B cell (primary cell): ENCODE measurements at regions not wholly inside any gene's neighbourhood (a gene's known extent, or its start where the extent isn't known, plus 50 kb on each side); places are given as distances from the start of the nearest gene placed in this dataset.

Experiments used
- ATAC-seq: fragments of 200-7000 bp; cut with Tn5 transposase; one replicate; pipeline ENCODE4 v1.10.0; 2021; ENCODE audit warnings: low read depth, mild to moderate bottlenecking, moderate number of reproducible peaks, moderate library complexity
- CTCF ChIA-PET: fragments of 350-600 bp; sonication (Branson Sonifier 250); formaldehyde crosslinking; loops from one replicate; lab custom pipeline; 2021; ENCODE audit warnings: antibody characterized with exemption, inconsistent platforms; lab: Charles Lee
- POLR2A ChIA-PET: fragments of 350-600 bp; sonication (Branson Sonifier 250); formaldehyde crosslinking; loops from one replicate; lab custom pipeline; 2021; ENCODE audit warnings: antibody characterized with exemption; lab: Charles Lee
- DNase-seq: peaks from one replicate; pipeline ENCODE4 v3.0.0; 2013
- H2AFZ ChIP-seq: 2 replicates; pipeline ENCODE4 v1.6.1; 2012; ENCODE audit warnings: mild to moderate bottlenecking, low read depth, low read length; ENCODE audit not compliant: insufficient read depth, poor library complexity, severe bottlenecking
- H3K27ac ChIP-seq, 2 donors: 1 replicate in 1 of 2; 2 replicates in 1 of 2; pipeline ENCODE4 v1.5.1; 2012 to 2013; ENCODE audit warnings: low read length in 2 of 2, mild to moderate bottlenecking in 2 of 2, moderate library complexity in 1 of 2
- H3K27me3 ChIP-seq, 4 experiments: fragments of 200-600 bp in 1 of 4; sonication (generic) in 1 of 4; replicated peaks in 1 of 4; 1 replicate in 2 of 4; 2 replicates in 2 of 4; pipeline versions ENCODE4 v1.6.1 to v1.7.0; 2013 to 2016; ENCODE audit warnings: low read length in 3 of 4, mild to moderate bottlenecking in 2 of 4, mixed read lengths in 1 of 4, moderate library complexity in 1 of 4; ENCODE audit not compliant: insufficient read depth in 4 of 4, control insufficient read depth in 3 of 4; ENCODE audit errors: control extremely low read depth in 1 of 4
- H3K36me3 ChIP-seq, 2 experiments: replicated peaks in 1 of 2; 1 replicate in 1 of 2; 2 replicates in 1 of 2; pipeline versions ENCODE4 v1.6.1 to v1.7.1; 2013; ENCODE audit warnings: low read length in 1 of 2; ENCODE audit not compliant: insufficient read depth in 2 of 2, control insufficient read depth in 1 of 2; ENCODE audit errors: control extremely low read depth in 1 of 2, extremely low read depth in 1 of 2
- H3K4me1 ChIP-seq, 2 donors: fragments of 200-600 bp in 1 of 2; sonication (generic) in 1 of 2; 1 replicate in 1 of 2; 2 replicates in 1 of 2; pipeline versions ENCODE4 v1.5.1 to v1.6.1; 2013 to 2017; ENCODE audit warnings: low read length in 2 of 2; ENCODE audit not compliant: control insufficient read depth in 2 of 2, insufficient read depth in 2 of 2
- H3K4me2 ChIP-seq: replicated peaks from 2 replicates; pipeline ENCODE3; 2012; ENCODE audit warnings: mild to moderate bottlenecking, low read depth, low read length; ENCODE audit not compliant: poor library complexity, severe bottlenecking
- H3K4me3 ChIP-seq, 5 experiments: fragments of 200-600 bp in 1 of 5; sonication (generic) in 1 of 5; 1 replicate in 3 of 5; 2 replicates in 2 of 5; pipeline versions ENCODE4 v1.5.1 to v1.7.0; 2011 to 2016; ENCODE audit warnings: low read length in 4 of 5, mild to moderate bottlenecking in 4 of 5, low read depth in 2 of 5, control low read depth in 1 of 5, moderate library complexity in 1 of 5; ENCODE audit not compliant: insufficient read depth in 1 of 5; ENCODE audit errors: control extremely low read depth in 1 of 5, extremely low read depth in 1 of 5
- H3K79me2 ChIP-seq: fragments of 200-600 bp; sonication (generic); one replicate; pipeline ENCODE4 v1.6.0; 2016; ENCODE audit warnings: low read length; ENCODE audit not compliant: control insufficient read depth, insufficient read depth
- H3K9ac ChIP-seq: fragments of 200-600 bp; sonication (generic); 2 replicates; pipeline ENCODE4 v1.6.1; 2017; ENCODE audit warnings: mild to moderate bottlenecking, low read length, moderate library complexity
- H3K9me3 ChIP-seq, 3 donors: one replicate each; pipeline versions ENCODE4 v1.6.1 to v1.7.1; 2013; ENCODE audit warnings: low read length in 2 of 3; ENCODE audit not compliant: control insufficient read depth in 2 of 3, insufficient read depth in 1 of 3; ENCODE audit errors: control extremely low read depth in 1 of 3
- H4K20me1 ChIP-seq: 2 replicates; pipeline ENCODE4 v1.6.0; 2012; ENCODE audit warnings: mild to moderate bottlenecking, low read length; ENCODE audit not compliant: insufficient read depth, control insufficient read depth, poor library complexity, severe bottlenecking
- H3K27ac Mint-ChIP-seq: one replicate; pipeline ENCODE4 v1.8.0; 2021; ENCODE audit warnings: mixed read lengths
- H3K27me3 Mint-ChIP-seq: one replicate; pipeline ENCODE4 v1.8.0; 2021; ENCODE audit warnings: mixed read lengths
- H3K4me1 Mint-ChIP-seq: one replicate; pipeline ENCODE4 v1.8.0; 2021; ENCODE audit warnings: mixed read lengths
- H3K4me3 Mint-ChIP-seq: one replicate; pipeline ENCODE4 v1.8.0; 2021; ENCODE audit warnings: mixed read lengths
- H3K9me3 Mint-ChIP-seq: one replicate; pipeline ENCODE4 v1.8.0; 2022; ENCODE audit warnings: mixed read lengths; ENCODE audit not compliant: insufficient read depth
- CTCF ChIP-seq: fragments of 200-600 bp; IDR thresholded peaks from one replicate; pipeline ENCODE4 v1.8.0; 2022; ENCODE audit warnings: antibody characterized with exemption, mild to moderate bottlenecking
- EZH2 ChIP-seq: IDR thresholded peaks from 2 replicates; pipeline ENCODE4 v1.6.1; 2012; ENCODE audit warnings: borderline replicate concordance, low read depth, mild to moderate bottlenecking, moderate library complexity, low read length; ENCODE audit not compliant: insufficient read depth, poor library complexity, severe bottlenecking
- WGBS: methylation state at CpG from one replicate; pipeline ENCODE4 v1.1.5; 2013; ENCODE audit warnings: missing lambda C conversion rate; ENCODE audit not compliant: insufficient coverage; 5-methylcytosine and 5-hydroxymethylcytosine counted together
- intact Hi-C: fragments of 100-400 bp; cut with micrococcal nuclease; formaldehyde crosslinking; loops from one replicate; pipeline ENCODE4 v1.10.0; 2022

DNA sequence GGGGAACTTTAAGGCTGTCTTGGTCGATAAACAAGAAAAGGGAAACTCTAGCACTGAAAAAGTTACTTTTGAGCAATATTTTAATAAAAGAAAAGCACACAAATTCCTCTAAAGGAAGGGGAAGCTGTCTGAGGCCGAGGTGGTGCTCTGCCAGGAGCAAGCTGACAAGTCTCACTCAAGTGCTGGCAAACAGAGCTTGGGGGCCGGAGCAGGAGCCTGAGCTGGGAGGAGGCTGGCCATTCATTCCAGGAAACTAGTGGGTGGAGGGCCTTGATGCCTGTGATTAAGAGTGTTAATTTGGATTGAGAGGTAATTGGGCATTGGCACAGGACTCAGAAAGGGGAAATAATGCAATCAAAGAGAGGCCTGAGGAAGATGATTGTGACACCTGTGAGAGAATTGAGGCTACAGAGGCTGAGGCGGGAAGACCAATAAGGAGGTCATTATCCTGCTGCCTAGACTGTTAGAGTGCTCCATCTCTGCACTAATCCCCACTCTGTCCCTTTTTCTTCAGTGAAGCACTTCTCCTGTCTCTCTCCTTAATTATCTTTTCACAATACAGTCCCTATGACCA, 154.9 kb upstream of the COL1A2 start:
- ChIA-PET POLR2A (no interaction called here), CTCF (no interaction called here)
- H2AFZ ChIP-seq = peak overlapping the region; percentile 55
- no peak overlapping the region for H3K27ac ChIP-seq
- no peak overlapping the region for H3K4me3 ChIP-seq
- H3K27me3 ChIP-seq = no peaks in the 10 kb centered on the region
- no peak for DNase-seq
- Mint-ChIP-seq H3K27ac (no peak overlapping the region), H3K4me3 (no peak overlapping the region), H3K9me3 (no peaks in the 10 kb centered on the region), H3K27me3 (peaks cover 17% of the 10 kb centered on the region), H3K4me1 (peaks cover 2% of the 10 kb centered on the region)
- no peaks in the 10 kb centered on the region for H3K9me3 ChIP-seq
- H4K20me1 ChIP-seq = no peaks in the 10 kb centered on the region
- H3K79me2 ChIP-seq = no peaks in the 10 kb centered on the region
- ATAC-seq = no peak
- no peak overlapping the region for H3K9ac ChIP-seq
- TF ChIP-seq CTCF (no peak), EZH2 (no peak)
- 47% methylated on average over 3 of the region's 4 CpGs for WGBS
- no peaks in the 10 kb centered on the region for H3K4me1 ChIP-seq
- H3K4me2 ChIP-seq = no peak overlapping the region
- no peaks in the 10 kb centered on the region for H3K36me3 ChIP-seq
- intact Hi-C loops = no loop called here

DNA sequence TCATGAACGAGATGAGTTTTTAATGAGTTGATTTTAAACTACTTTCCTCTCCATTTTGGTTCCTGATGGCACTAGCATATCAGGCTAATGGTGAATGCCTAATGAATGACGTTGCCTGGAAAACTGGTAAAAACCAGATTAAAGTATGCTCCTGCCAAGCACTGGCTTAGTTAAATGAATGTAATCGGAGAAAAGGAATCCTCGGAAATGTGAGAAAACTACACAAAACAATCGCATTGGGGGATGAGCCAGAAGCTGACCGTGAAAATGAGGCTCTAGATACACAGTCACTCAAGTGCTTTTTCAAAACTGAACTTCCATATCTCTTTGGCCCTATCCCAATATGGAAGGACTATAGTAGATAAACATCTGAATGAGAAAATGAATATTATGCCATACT, 153.8 kb upstream of the COL1A2 start:
- no peak overlapping the region for H3K4me3 ChIP-seq
- H3K4me2 ChIP-seq = no peak overlapping the region
- no peaks in the 10 kb centered on the region for H3K36me3 ChIP-seq
- ATAC-seq (no peak), DNase-seq (no peak)
- intact Hi-C loops = no loop called here
- H3K9ac ChIP-seq = no peak overlapping the region
- Mint-ChIP-seq H3K9me3 (no peaks in the 10 kb centered on the region), H3K4me1 (peaks cover 2% of the 10 kb centered on the region), H3K27ac (no peak overlapping the region), H3K4me3 (no peak overlapping the region), H3K27me3 (peaks cover 11% of the 10 kb centered on the region)
- ChIA-PET POLR2A (no interaction called here), CTCF (no interaction called here)
- H3K27ac ChIP-seq = no peak overlapping the region
- TF ChIP-seq EZH2 = no peak
- TF ChIP-seq CTCF = no peak
- H2AFZ ChIP-seq = no peak overlapping the region
- WGBS = 80% methylated on average over 1 of the region's 6 CpGs
- H3K4me1 ChIP-seq = no peaks in the 10 kb centered on the region
- H3K27me3 ChIP-seq = no peaks in the 10 kb centered on the region
- H4K20me1 ChIP-seq = no peaks in the 10 kb centered on the region
- H3K79me2 ChIP-seq = no peaks in the 10 kb centered on the region
- no peaks in the 10 kb centered on the region for H3K9me3 ChIP-seq
